GM12878 (cell line): ENCODE measurements at regions not wholly inside any gene's neighbourhood (a gene's known extent, or its start where the extent isn't known, plus 50 kb on each side); places are given as distances from the start of the nearest gene placed in this dataset.

Experiments used
- ATAC-seq: fragments of 200-7000 bp; cut with Tn5 transposase; 3 replicates; pipeline ENCODE4 v1.9.1; 2020; ENCODE audit warnings: mild to moderate bottlenecking, moderate library complexity
- BruUV-seq: library from RNA; stranded (reverse); fragments of 400-500 nt; replicated peaks from 2 replicates; lab custom pipeline; 2021; lab: Mats Ljungman, UMichigan
- CTCF ChIA-PET: fragments of 300-600 bp; sonication (Branson Sonifier 250); formaldehyde crosslinking; extraction: SDS; loops from one replicate; lab custom pipeline; 2021; ENCODE audit warnings: inconsistent platforms; lab: Yijun Ruan, JAX
- POLR2A ChIA-PET: fragments of 350-600 bp; formaldehyde crosslinking; extraction: SDS; loops from one replicate; lab custom pipeline; 2021; ENCODE audit warnings: inconsistent platforms; lab: Charles Lee
- RAD21 ChIA-PET: fragments of 300-600 bp; sonication (Branson Sonifier 250); formaldehyde crosslinking; loops from one replicate; lab custom pipeline; 2023; ENCODE audit warnings: antibody characterized with exemption; ENCODE audit not compliant: unreplicated experiment; lab: Charles Lee
- SMC1A ChIA-PET: fragments of 300-600 bp; sonication (Branson Sonifier 250); formaldehyde crosslinking; loops from one replicate; lab custom pipeline; 2023; ENCODE audit not compliant: unreplicated experiment, uncharacterized antibody; lab: Charles Lee
- DNase-seq: peaks from one replicate; pipeline ENCODE4 v3.0.0-alpha.2; 2011; ENCODE audit warnings: low read depth, low spot score
- FAIRE-seq: peaks from 3 replicates; lab custom pipeline; 2011; peaks lifted over from hg19 to GRCh38; lab: Jason Lieb, UNC
- H2AFZ ChIP-seq: 2 replicates; pipeline ENCODE4 v1.6.0; 2011; ENCODE audit warnings: low read depth, low read length, control low read depth; ENCODE audit not compliant: control insufficient read depth
- H3K27ac ChIP-seq: 2 replicates; pipeline ENCODE4 v1.5.1; 2011; ENCODE audit warnings: control low read depth; ENCODE audit not compliant: control insufficient read depth, insufficient read depth
- H3K27me3 ChIP-seq, 2 experiments: replicated peaks in 1 of 2; 2 replicates each; pipeline versions ENCODE4 v1.6.0 to v1.6.1; 2011; ENCODE audit warnings: low read length in 1 of 2; ENCODE audit not compliant: control insufficient read depth in 2 of 2, insufficient read depth in 2 of 2
- H3K36me3 ChIP-seq, 2 experiments: 2 replicates each; pipeline ENCODE4 v1.5.1; 2011; ENCODE audit warnings: low read length in 1 of 2; ENCODE audit not compliant: control insufficient read depth in 2 of 2, insufficient read depth in 2 of 2
- H3K4me1 ChIP-seq: 2 replicates; pipeline ENCODE4 v1.6.1; 2011; ENCODE audit warnings: mild to moderate bottlenecking, low read length, moderate library complexity, mixed read lengths; ENCODE audit not compliant: control insufficient read depth, insufficient read depth
- H3K4me2 ChIP-seq: 2 replicates; pipeline ENCODE4 v1.6.0; 2011; ENCODE audit warnings: control low read depth; ENCODE audit not compliant: control insufficient read depth, insufficient read depth
- H3K4me3 ChIP-seq: fragments of 200-600 bp; sonication (generic); 2 replicates; pipeline ENCODE4 v1.5.1; 2016
- H3K79me2 ChIP-seq: 2 replicates; pipeline ENCODE4 v1.6.0; 2011; ENCODE audit warnings: low read length; ENCODE audit not compliant: control insufficient read depth, insufficient read depth
- H3K9ac ChIP-seq: 2 replicates; pipeline ENCODE4 v1.8.0; 2011; ENCODE audit warnings: low read length, control low read depth, mixed read lengths; ENCODE audit not compliant: control insufficient read depth, insufficient read depth
- H3K9me3 ChIP-seq: replicated peaks from 3 replicates; pipeline ENCODE4 v1.5.1; 2011; ENCODE audit warnings: mild to moderate bottlenecking, low read length; ENCODE audit not compliant: control insufficient read depth, insufficient read depth
- H4K20me1 ChIP-seq: 2 replicates; pipeline ENCODE4 v1.6.0; 2011; ENCODE audit not compliant: control insufficient read depth, insufficient read depth
- ATF7 ChIP-seq: fragments of 450-650 bp; IDR thresholded peaks from 2 replicates; pipeline ENCODE4 v1.6.1; 2016; ENCODE audit warnings: low read depth, mild to moderate bottlenecking
- CBFB ChIP-seq: IDR thresholded peaks from 2 replicates; pipeline ENCODE4 v1.6.1; 2016; ENCODE audit warnings: antibody characterized with exemption, low read depth
- EZH2 ChIP-seq: IDR thresholded peaks from 2 replicates; pipeline ENCODE4 v1.6.1; 2012; ENCODE audit warnings: low read depth, mild to moderate bottlenecking, control low read depth, inconsistent platforms, low read length, borderline replicate concordance; ENCODE audit not compliant: control insufficient read depth
- IRF3 ChIP-seq: fragments of 450-650 bp; IDR thresholded peaks from 2 replicates; pipeline ENCODE4 v1.6.1; 2014; ENCODE audit warnings: mild to moderate bottlenecking
- MEF2A ChIP-seq: IDR thresholded peaks from 2 replicates; pipeline ENCODE4 v1.6.1; 2011; ENCODE audit warnings: low read depth, mild to moderate bottlenecking, low read length, moderate library complexity; ENCODE audit not compliant: insufficient read depth
- POLR2AphosphoS5 ChIP-seq: IDR thresholded peaks from 2 replicates; pipeline ENCODE4 v1.6.1; 2011; ENCODE audit warnings: mild to moderate bottlenecking, low read length, inconsistent platforms
- in situ Hi-C: fragments of 300-500 bp; cut with MboI; formaldehyde crosslinking; loops from 9 replicates; pipeline ENCODE4 v1.14.3; 2018; ENCODE audit warnings: mixed read lengths
- intact Hi-C: fragments of 100-400 bp; cut with micrococcal nuclease; formaldehyde crosslinking; loops from one replicate; pipeline ENCODE4 v1.14.2; 2022; ENCODE audit not compliant: unreplicated experiment
- TF ChIP-seq, protein P1 (sequence below): fragments of 450-650 bp; IDR thresholded peaks from 2 replicates; pipeline ENCODE4 v1.6.1; 2018; ENCODE audit warnings: mild to moderate bottlenecking, low read depth, moderate library complexity; ENCODE audit not compliant: partially characterized antibody

GRCh38 chr15:95479308-95479707, 851.2 kb upstream of the NR2F2 start (continued):
- TF ChIP-seq, protein P1, sequence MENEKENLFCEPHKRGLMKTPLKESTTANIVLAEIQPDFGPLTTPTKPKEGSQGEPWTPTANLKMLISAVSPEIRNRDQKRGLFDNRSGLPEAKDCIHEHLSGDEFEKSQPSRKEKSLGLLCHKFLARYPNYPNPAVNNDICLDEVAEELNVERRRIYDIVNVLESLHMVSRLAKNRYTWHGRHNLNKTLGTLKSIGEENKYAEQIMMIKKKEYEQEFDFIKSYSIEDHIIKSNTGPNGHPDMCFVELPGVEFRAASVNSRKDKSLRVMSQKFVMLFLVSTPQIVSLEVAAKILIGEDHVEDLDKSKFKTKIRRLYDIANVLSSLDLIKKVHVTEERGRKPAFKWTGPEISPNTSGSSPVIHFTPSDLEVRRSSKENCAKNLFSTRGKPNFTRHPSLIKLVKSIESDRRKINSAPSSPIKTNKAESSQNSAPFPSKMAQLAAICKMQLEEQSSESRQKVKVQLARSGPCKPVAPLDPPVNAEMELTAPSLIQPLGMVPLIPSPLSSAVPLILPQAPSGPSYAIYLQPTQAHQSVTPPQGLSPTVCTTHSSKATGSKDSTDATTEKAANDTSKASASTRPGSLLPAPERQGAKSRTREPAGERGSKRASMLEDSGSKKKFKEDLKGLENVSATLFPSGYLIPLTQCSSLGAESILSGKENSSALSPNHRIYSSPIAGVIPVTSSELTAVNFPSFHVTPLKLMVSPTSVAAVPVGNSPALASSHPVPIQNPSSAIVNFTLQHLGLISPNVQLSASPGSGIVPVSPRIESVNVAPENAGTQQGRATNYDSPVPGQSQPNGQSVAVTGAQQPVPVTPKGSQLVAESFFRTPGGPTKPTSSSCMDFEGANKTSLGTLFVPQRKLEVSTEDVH = no peak
- TF ChIP-seq CBFB = no peak
- no peak for TF ChIP-seq IRF3
- TF ChIP-seq EZH2 = no peak
- no peak for TF ChIP-seq MEF2A

DNA sequence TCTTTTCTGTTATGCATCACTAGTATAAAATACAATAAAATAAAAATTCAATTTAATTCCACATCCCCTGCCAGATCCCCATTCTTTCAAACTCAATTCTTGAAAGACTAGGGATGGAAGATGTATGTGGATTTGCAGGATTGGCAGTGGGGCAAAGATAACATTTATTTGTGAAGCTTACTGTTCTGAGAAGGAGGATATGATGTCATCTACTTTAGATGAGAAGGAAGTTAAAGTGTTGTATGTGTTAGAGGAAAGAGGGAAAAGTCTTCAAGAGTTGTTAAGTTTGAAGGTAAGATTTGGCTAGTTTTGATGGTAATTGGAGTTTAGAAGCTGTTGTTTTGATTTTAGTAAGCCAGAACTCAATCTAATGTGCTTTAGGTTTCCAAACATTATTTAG, 845.1 kb upstream of the NR2F2 start:
- no peak overlapping the region for H3K4me3 ChIP-seq
- no peak overlapping the region for H3K9ac ChIP-seq
- POLR2A ChIA-PET = no interaction called here
- intact Hi-C loops = no loop called here
- no peak overlapping the region for H3K27ac ChIP-seq
- DNase-seq (no peak), ATAC-seq (no peak), FAIRE-seq (no peak)
- H3K27me3 ChIP-seq = no peaks in the 10 kb centered on the region
- H4K20me1 ChIP-seq = no peaks in the 10 kb centered on the region
- TF ChIP-seq ATF7 (peak; percentile 52; the same call in 1 of the 2 replicates), POLR2AphosphoS5 (no peak)
- H3K9me3 ChIP-seq = no peaks in the 10 kb centered on the region
- RAD21 ChIA-PET = no interaction called here
- SMC1A ChIA-PET = interaction anchor here (0.6 to 1.6 kb wide), 3 partner anchors 88 to 1512 kb away, joined by 3 read pairs; no protein-coding TSS in a partner anchor
- no peaks in the 10 kb centered on the region for H3K4me1 ChIP-seq
- H2AFZ ChIP-seq = no peak overlapping the region
- H3K4me2 ChIP-seq = no peak overlapping the region
- no peaks in the 10 kb centered on the region for H3K79me2 ChIP-seq
- in situ Hi-C loops = no loop called here
- BruUV-seq = no TSS peak
- H3K36me3 ChIP-seq = no peaks in the 10 kb centered on the region
- CTCF ChIA-PET = no interaction called here
